SJCRH30 (cell line): ENCODE measurements at regions not wholly inside any gene's neighbourhood (a gene's known extent, or its start where the extent isn't known, plus 50 kb on each side); places are given as distances from the start of the nearest gene placed in this dataset.
"Not testable (repeated sequence)": the region's sequence is repeated elsewhere in the genome, so short reads cannot be mapped to it uniquely, and the experiment has no call there.

ENCODE experiments used
- DNase-seq, 2 experiments: peaks; one replicate each; pipeline ENCODE4 v3.0.0-alpha.2; 2015 to 2020
- H3K27ac ChIP-seq: fragments of 250-450 bp; sonication (Bioruptor Pico); 2 replicates; pipeline ENCODE4 v1.5.1; 2020; ENCODE audit warnings: mild to moderate bottlenecking, moderate library complexity
- H3K27me3 ChIP-seq: fragments of 250-450 bp; sonication (Bioruptor Pico); 2 replicates; pipeline ENCODE4 v1.5.1; 2020; ENCODE audit warnings: mild to moderate bottlenecking, moderate library complexity
- H3K36me3 ChIP-seq: fragments of 250-450 bp; sonication (Bioruptor Pico); 2 replicates; pipeline ENCODE4 v1.5.1; 2020; ENCODE audit warnings: mild to moderate bottlenecking, moderate library complexity
- H3K4me1 ChIP-seq: fragments of 250-450 bp; sonication (Bioruptor Pico); 2 replicates; pipeline ENCODE4 v1.5.1; 2020; ENCODE audit warnings: mild to moderate bottlenecking, moderate library complexity
- H3K4me3 ChIP-seq: fragments of 250-450 bp; sonication (Bioruptor Pico); 2 replicates; pipeline ENCODE4 v1.5.1; 2020; ENCODE audit warnings: mild to moderate bottlenecking, moderate library complexity
- H3K9me3 ChIP-seq: fragments of 250-450 bp; sonication (Bioruptor Pico); replicated peaks from 2 replicates; pipeline ENCODE4 v1.5.1; 2020; ENCODE audit warnings: mild to moderate bottlenecking, moderate library complexity

DNA sequence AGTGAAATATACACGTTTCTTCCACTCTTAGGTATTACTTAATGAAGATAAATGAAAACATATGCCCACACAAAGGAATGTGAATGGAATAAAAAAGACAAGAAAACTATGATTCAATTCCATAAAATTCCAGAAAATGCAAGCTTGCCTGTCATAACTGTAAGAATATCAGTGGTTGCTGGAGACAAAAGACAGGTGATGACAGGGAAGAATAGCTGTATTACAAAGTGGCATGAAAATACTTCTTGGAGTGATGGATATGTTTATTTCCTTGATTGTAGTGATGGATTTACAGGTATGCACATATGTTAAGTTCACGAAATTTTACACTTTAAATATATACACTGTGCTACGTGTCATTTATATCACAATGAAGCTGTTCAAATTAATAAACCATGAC is 553.3 kb downstream of the HTR1A start:
- no peaks in the 10 kb centered on the region for H3K36me3 ChIP-seq
- H3K27me3 ChIP-seq: no peaks in the 10 kb centered on the region
- no peak overlapping the region for H3K27ac ChIP-seq
- H3K9me3 ChIP-seq: no peaks in the 10 kb centered on the region
- H3K4me1 ChIP-seq: no peaks in the 10 kb centered on the region
- H3K4me3 ChIP-seq: no peak overlapping the region
- DNase-seq: no peak

DNA sequence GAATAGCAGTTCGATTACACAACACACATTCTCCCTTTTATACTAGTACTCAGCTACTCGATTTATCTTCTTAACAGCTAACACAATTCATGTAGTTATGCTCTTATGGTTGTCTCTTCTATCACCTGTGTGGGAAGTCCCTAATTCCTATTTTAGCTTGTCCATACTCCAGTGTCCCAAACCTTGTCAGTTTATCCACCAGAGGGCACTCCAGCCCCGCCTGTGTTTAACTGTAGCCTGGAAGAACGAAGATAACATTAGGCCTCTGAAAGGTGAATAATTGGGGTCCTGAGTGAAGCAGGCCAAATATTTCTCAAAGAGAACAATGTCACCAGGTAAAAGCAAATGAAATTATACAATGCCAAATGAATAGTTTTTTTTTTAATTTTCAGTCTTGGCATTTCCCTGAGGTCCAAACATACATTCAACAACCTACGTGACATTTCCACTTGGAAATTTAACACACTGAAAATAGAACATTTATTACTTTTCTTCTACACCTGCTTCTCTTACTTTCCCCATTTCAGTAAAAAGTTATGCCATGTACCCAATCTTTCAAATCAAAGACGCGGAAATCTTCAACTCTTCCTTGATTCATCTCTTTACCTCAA is 560.7 kb downstream of the HTR1A start:
- Histone ChIP-seq H3K4me3 (no peak overlapping the region), H3K4me1 (no peaks in the 10 kb centered on the region)
- peak; percentile 47 to 74 for DNase-seq

DNA sequence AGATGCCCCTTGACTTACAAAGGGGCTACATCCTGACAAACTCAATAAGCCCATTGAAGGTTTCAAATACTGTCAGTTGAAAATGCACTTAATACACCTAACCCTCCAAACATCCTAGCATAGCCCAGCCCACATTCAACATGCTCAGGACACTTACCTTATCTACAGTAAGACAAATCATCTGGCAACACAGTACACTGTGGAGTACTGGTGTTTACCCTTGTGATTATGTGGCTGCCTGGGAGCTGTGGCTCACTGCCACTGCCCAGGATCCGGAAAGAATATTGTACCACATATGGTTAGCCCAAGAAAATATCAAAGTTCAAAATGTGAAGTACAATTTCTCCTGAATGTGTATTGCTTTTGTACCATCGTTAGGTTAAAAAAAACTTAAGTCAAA is 562.2 kb downstream of the HTR1A start:
- H3K4me1 ChIP-seq: no peaks in the 10 kb centered on the region
- H3K27me3 ChIP-seq: peaks cover 5% of the 10 kb centered on the region; the same call in 1 of the 2 replicates
- no peaks in the 10 kb centered on the region for H3K36me3 ChIP-seq
- no peak for DNase-seq
- no peaks in the 10 kb centered on the region for H3K9me3 ChIP-seq
- no peak overlapping the region for H3K27ac ChIP-seq
- no peak overlapping the region for H3K4me3 ChIP-seq

More for the DNA sequence above, 560.7 kb downstream of the HTR1A start:
- Histone ChIP-seq H3K27me3 (peaks cover 3% of the 10 kb centered on the region; the same call in 1 of the 2 replicates), H3K36me3 (no peaks in the 10 kb centered on the region), H3K9me3 (no peaks in the 10 kb centered on the region), H3K27ac (no peak overlapping the region)

DNA sequence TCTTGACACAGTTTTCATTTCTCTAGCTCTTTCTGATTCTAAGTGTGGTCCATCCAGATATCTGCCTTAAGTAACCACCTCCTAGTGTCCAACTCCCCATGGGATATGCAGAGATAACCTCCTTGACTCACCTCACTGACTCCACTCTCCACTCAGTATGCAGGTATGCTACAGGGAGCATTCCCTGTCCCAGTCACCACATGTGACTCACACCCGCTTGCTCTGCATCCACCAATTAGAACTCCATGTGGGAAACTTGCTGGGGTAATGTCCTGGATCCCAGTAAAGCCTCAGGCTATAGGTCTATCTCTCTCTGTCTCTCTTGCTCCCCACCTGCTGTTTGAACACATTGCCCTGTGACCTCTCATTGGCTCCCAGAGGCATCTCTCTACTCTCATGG is 563.9 kb downstream of the HTR1A start:
- DNase-seq: no peak
- H3K36me3 ChIP-seq: no peaks in the 10 kb centered on the region
- H3K27ac ChIP-seq: no peak overlapping the region
- H3K4me1 ChIP-seq: no peaks in the 10 kb centered on the region
- no peaks in the 10 kb centered on the region for H3K9me3 ChIP-seq
- H3K4me3 ChIP-seq: no peak overlapping the region
- H3K27me3 ChIP-seq: peaks cover 5% of the 10 kb centered on the region; the same call in 1 of the 2 replicates

DNA sequence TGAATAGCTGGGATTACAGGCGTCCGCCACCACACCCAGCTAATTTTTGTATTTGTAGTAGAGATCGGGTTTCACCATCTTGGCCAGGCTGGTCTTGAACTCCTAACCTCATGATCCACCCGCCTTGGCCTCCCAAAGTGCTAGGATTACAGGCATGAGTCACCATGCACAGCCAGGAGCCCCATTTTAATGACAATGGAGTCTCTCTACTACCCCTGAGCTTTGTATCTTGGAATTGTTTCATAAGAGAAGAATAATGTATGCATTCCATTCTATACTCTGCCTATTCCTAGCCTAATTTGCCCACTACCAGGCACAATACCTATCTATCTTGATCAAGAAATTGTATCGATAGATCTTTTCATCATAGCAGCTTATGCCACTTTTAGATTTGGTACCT is 574.1 kb downstream of the HTR1A start:
- H3K9me3 ChIP-seq, H3K27me3 ChIP-seq, DNase-seq, H3K4me1 ChIP-seq, H3K27ac ChIP-seq, H3K4me3 ChIP-seq, H3K36me3 ChIP-seq: not testable (repeated sequence)

DNA sequence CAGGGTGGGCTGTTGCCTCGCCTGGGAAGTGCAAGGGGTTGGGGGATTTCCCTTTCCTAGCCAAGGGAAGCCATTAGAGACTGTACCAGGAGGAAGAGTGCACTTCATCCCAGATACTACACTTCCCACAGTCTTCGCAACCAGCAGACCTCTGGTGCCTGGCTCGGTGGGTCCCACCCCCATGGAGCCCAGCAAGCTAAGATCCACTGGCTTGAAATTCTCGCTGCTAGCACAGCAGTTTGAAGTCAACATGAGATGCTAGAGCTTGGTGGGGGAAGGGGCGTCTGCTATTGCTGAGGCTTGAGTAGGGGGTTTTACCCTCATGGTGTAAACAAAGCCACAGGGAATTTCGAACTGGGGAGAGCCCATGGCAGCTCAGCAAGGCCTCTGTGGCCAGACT is 586.4 kb downstream of the HTR1A start:
- H3K4me1 ChIP-seq: no peaks in the 10 kb centered on the region
- no peak overlapping the region for H3K27ac ChIP-seq
- H3K27me3 ChIP-seq: no peaks in the 10 kb centered on the region
- H3K36me3 ChIP-seq: no peaks in the 10 kb centered on the region
- no peaks in the 10 kb centered on the region for H3K9me3 ChIP-seq
- no peak overlapping the region for H3K4me3 ChIP-seq
- no peak for DNase-seq

DNA sequence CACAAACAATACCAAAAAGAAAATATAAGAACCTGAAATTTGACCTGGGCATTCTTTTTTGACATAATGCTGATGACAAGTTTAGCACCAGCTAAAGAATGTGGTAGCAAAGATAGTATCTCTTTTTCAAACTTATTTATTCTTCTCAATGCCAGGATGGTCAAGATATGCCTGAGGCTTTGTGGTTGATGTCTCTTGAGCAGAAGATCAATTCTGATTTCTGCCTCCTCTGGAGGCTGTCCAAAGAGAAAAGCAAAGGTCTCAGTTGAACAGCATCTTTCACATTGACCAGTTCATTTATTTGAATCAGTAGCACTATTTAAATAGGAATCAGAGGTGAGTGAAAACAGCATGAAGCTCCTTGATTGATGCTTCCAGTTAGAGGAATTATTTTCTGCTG is 588.2 kb downstream of the HTR1A start:
- Histone ChIP-seq H3K4me3 (no peak overlapping the region), H3K36me3 (no peaks in the 10 kb centered on the region), H3K4me1 (no peaks in the 10 kb centered on the region), H3K27me3 (no peaks in the 10 kb centered on the region), H3K27ac (no peak overlapping the region), H3K9me3 (no peaks in the 10 kb centered on the region)
- no peak for DNase-seq

DNA sequence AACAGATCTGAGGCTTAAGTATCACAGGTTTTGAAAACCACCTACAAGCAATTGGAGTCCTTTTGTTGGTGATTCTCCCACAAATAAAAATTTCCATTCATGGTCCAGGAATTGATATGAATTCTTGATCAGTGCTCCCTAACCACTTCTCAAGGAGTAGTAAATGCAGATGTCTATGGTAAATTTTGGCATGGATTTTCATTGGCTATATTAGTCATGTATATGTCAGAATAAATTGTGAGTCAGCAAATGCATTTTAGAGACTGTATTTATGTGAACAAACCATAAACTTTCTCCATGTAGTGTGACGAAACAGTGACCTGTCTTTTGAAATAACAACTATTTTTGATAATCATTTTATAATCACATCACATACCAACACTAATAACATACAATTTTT is 611.1 kb downstream of the HTR1A start:
- H3K27me3 ChIP-seq: no peaks in the 10 kb centered on the region
- H3K9me3 ChIP-seq: no peaks in the 10 kb centered on the region
- H3K27ac ChIP-seq: no peak overlapping the region
- no peak overlapping the region for H3K4me3 ChIP-seq
- H3K36me3 ChIP-seq: no peaks in the 10 kb centered on the region
- H3K4me1 ChIP-seq: no peaks in the 10 kb centered on the region
- no peak for DNase-seq

DNA sequence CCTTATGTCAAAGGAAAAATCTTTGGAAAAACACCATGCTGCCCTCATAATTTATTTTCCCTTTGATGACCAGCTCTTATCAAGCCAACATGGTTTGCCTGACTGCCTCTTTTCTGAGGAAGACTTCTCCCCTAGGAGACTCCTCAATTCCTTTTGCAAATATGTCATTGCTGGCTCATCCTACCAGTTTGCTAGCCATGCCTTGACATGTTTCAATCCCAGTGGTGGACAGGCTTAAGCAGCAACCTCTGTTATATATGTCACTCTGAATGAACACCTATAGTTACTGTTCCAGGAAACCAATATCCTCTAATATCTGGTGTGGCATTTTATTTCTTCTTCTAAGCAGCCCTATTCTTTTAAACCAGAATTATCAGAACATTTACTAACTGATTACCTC is 615.8 kb downstream of the HTR1A start:
- no peaks in the 10 kb centered on the region for H3K4me1 ChIP-seq
- H3K27me3 ChIP-seq: no peaks in the 10 kb centered on the region
- no peak overlapping the region for H3K27ac ChIP-seq
- no peaks in the 10 kb centered on the region for H3K9me3 ChIP-seq
- no peak for DNase-seq
- no peak overlapping the region for H3K4me3 ChIP-seq
- H3K36me3 ChIP-seq: no peaks in the 10 kb centered on the region

DNA sequence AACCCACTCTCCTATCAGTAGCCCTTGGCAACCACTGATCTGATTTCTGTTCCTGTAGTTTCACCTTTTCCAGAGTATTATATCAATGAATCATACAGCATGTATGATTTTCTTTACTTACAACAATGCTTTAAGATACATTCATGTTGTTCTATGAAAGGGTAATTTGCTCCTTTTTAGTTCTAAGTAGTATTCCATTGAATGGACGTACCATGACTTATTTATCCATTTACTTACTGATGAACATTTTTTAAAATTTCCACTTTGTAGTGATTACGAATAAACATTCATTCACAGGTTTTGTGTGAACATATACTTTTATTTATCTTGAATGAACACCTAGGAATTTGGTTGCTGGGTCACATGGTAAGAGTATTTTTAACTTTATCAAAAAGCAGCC is 620.8 kb downstream of the HTR1A start:
- Histone ChIP-seq H3K4me3 (no peak overlapping the region), H3K36me3 (no peaks in the 10 kb centered on the region), H3K27ac (no peak overlapping the region), H3K9me3 (no peaks in the 10 kb centered on the region), H3K4me1 (no peaks in the 10 kb centered on the region), H3K27me3 (no peaks in the 10 kb centered on the region)
- no peak for DNase-seq

DNA sequence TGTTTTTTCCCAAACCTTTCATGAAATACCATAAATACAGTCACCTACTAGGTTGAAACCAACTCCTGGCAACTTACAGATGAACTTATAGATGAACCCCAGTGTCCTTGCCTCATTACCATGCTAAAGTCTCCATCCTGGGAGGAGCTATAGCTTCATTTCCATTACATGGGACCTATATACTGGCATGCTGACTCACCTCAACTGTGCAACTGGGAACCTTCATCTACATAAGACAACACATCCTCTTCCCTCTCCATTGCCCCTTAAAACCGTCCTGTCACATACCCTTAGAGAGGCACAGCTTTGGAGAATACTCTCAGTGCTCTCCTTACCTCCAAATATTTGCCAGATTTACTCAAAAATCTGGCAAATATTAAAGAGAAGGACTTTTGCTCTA is 638.3 kb downstream of the HTR1A start:
- H3K4me3 ChIP-seq: no peak overlapping the region
- no peaks in the 10 kb centered on the region for H3K27me3 ChIP-seq
- no peaks in the 10 kb centered on the region for H3K4me1 ChIP-seq
- no peak overlapping the region for H3K27ac ChIP-seq
- no peaks in the 10 kb centered on the region for H3K36me3 ChIP-seq
- no peak for DNase-seq
- no peaks in the 10 kb centered on the region for H3K9me3 ChIP-seq

DNA sequence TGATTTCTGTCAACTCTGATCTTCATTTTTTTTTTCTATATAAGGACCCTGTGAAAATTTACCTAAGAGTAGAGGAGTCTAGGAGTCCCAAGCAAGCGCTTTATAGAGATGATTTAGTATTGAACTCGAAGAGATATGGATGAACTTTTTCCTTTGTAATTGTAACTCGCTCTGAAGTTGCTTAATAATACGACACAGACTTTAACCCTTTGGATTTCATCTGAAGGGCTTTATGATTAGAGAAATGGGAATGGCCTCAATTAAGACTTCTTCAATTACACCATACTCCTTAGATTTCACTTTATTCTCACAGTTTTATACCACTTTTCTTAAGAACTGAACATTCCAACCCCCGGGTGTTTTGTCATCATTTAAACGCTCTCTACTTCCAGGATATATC is 647.7 kb downstream of the HTR1A start:
- no peaks in the 10 kb centered on the region for H3K27me3 ChIP-seq
- H3K36me3 ChIP-seq: no peaks in the 10 kb centered on the region
- no peak overlapping the region for H3K4me3 ChIP-seq
- H3K4me1 ChIP-seq: no peaks in the 10 kb centered on the region
- H3K27ac ChIP-seq: no peak overlapping the region
- no peak for DNase-seq
- no peaks in the 10 kb centered on the region for H3K9me3 ChIP-seq

DNA sequence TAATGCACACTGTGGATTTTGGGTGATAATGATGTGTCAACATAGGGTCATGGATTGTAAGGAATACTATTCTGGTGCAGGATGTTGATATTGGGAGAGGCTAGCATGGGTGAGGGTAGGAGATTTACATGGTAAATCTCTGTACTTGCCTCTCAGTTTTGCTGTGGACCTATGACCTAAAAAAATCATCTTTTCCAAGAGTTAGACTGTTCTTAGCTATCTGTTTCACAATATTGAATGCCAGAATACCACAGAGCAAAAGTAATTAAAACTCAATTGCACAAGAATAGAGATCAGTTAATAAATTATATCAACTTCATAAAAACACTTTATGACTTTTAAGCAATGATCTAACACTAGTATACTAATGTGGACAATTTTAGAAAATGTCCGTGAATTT is 651.6 kb downstream of the HTR1A start:
- H3K36me3 ChIP-seq: no peaks in the 10 kb centered on the region
- no peak overlapping the region for H3K4me3 ChIP-seq
- no peaks in the 10 kb centered on the region for H3K27me3 ChIP-seq
- H3K9me3 ChIP-seq: no peaks in the 10 kb centered on the region
- DNase-seq: no peak
- no peaks in the 10 kb centered on the region for H3K4me1 ChIP-seq
- H3K27ac ChIP-seq: no peak overlapping the region

DNA sequence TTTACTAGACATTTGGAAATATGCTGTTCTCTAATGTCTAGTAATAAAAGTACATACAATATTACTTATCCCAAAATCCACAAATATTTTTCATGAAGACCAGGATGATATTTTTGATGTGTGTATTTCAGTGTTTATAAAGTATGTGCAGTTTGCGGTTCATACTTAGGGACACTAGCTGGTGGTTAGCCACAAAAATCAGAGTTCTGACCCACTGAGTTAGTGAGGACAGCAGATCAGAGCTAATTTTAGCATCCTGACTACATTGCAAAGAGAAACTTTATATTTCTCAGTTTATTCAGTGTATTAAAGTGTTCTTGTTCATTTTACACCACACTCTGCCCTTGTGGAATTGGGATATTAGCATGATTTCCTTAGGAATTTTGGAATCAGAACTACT is 655.3 kb downstream of the HTR1A start:
- H3K27me3 ChIP-seq: no peaks in the 10 kb centered on the region
- H3K27ac ChIP-seq: no peak overlapping the region
- no peak overlapping the region for H3K4me3 ChIP-seq
- H3K36me3 ChIP-seq: no peaks in the 10 kb centered on the region
- no peak for DNase-seq
- H3K9me3 ChIP-seq: no peaks in the 10 kb centered on the region
- no peaks in the 10 kb centered on the region for H3K4me1 ChIP-seq

DNA sequence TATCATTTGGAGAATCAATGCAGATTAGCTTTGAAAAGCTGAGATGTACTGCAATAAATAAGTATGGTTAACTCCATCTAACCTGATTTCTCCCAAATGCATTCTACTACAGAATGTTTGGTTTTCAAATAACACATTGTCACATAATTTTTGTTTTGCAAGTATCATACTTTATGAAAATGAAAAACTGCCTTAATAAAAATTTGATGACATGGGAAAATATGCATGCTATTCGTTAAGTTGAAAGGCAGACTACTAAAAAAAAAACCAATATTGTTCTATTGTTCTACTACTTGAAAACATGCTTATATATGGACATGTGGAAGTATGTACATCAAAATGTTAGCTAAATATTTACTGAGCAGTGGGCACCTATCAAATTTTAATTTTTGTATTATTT is 668.9 kb downstream of the HTR1A start:
- H3K9me3 ChIP-seq: no peaks in the 10 kb centered on the region
- no peaks in the 10 kb centered on the region for H3K4me1 ChIP-seq
- H3K27ac ChIP-seq: no peak overlapping the region
- H3K4me3 ChIP-seq: no peak overlapping the region
- DNase-seq: no peak
- no peaks in the 10 kb centered on the region for H3K27me3 ChIP-seq
- H3K36me3 ChIP-seq: no peaks in the 10 kb centered on the region

DNA sequence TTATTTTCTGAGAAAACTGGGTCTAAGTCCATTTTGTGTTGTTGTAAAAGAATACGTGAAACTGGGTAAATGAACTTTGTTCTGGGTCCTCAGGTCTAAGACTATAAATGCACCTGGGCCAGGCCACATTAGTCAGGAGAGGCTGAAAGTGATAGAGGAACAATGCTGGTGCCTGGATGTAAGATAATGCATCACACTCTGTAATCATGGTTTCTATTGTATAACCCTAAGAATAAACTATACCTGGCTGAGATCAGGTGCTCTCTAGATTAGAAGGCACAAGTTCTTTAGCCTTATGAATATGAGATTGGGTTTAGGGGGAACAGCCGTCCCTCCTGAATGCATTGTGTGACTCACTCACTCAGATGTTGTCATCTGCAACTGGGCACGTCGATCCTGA is 675.5 kb downstream of the HTR1A start:
- H3K27me3 ChIP-seq: no peaks in the 10 kb centered on the region
- DNase-seq: no peak
- H3K4me1 ChIP-seq: no peaks in the 10 kb centered on the region
- H3K4me3 ChIP-seq: no peak overlapping the region
- no peaks in the 10 kb centered on the region for H3K9me3 ChIP-seq
- no peaks in the 10 kb centered on the region for H3K36me3 ChIP-seq
- no peak overlapping the region for H3K27ac ChIP-seq
